Stimulated activated CD8-positive, alpha-beta memory T cell treated with anti-CD3 and anti-CD28 coated beads, Interleukin-7, amount 100 ng/mL, for 24 hours (primary cell): ENCODE measurements at regions not wholly inside any gene's neighbourhood (a gene's known extent, or its start where the extent isn't known, plus 50 kb on each side); places are given as distances from the start of the nearest gene placed in this dataset.
A peak's percentile ranks its signal among the peaks of the same experiment; 100 is the strongest.

ENCODE experiments used
- DNase-seq: peaks from one replicate; pipeline ENCODE4 v3.0.0-alpha.2; 2020; ENCODE audit warnings: low read depth

GRCh38 chr10:110414548-110415309 lies 83.0 kb upstream of the DUSP5 start:
- DNase-seq = peak; percentile 74

GRCh38 chr10:110415809-110416208 lies 81.9 kb upstream of the DUSP5 start:
- no peak for DNase-seq

GRCh38 chr10:110416776-110417711 lies 80.7 kb upstream of the DUSP5 start:
- DNase-seq = no peak

- DNase-seq = no peak
These were observed 79.5 kb upstream of the DUSP5 start for GRCh38 chr10:110418218-110418617.

- DNase-seq = no peak
These were observed 78.4 kb upstream of the DUSP5 start for GRCh38 chr10:110419265-110419664.

GRCh38 chr10:110420401-110421193 lies 77.1 kb upstream of the DUSP5 start:
- DNase-seq = no peak

- no peak for DNase-seq
These were observed 76.1 kb upstream of the DUSP5 start for GRCh38 chr10:110421512-110422138.

GRCh38 chr10:110422548-110422947 lies 75.2 kb upstream of the DUSP5 start:
- DNase-seq = no peak

GRCh38 chr10:110423650-110424049 lies 74.1 kb upstream of the DUSP5 start:
- DNase-seq = no peak

- DNase-seq = peak; percentile 20
These were observed 71.9 kb upstream of the DUSP5 start for GRCh38 chr10:110425684-110426293.

- no peak for DNase-seq
These were observed 71.2 kb upstream of the DUSP5 start for GRCh38 chr10:110426294-110427181.

GRCh38 chr10:110429301-110429700 lies 68.4 kb upstream of the DUSP5 start:
- no peak for DNase-seq

GRCh38 chr10:110430340-110431273 lies 67.1 kb upstream of the DUSP5 start:
- no peak for DNase-seq

GRCh38 chr10:110431659-110432058 lies 66.0 kb upstream of the DUSP5 start:
- DNase-seq = no peak

GRCh38 chr10:110432084-110432483 lies 65.6 kb upstream of the DUSP5 start:
- DNase-seq = no peak

GRCh38 chr10:110432814-110433565 lies 64.7 kb upstream of the DUSP5 start:
- no peak for DNase-seq

GRCh38 chr10:110433740-110434139 lies 64.0 kb upstream of the DUSP5 start:
- no peak for DNase-seq

GRCh38 chr10:110434489-110435096 lies 63.1 kb upstream of the DUSP5 start:
- DNase-seq = no peak
